Naive thymus-derived CD4-positive, alpha-beta T cell (primary cell): ENCODE measurements at regions not wholly inside any gene's neighbourhood (a gene's known extent, or its start where the extent isn't known, plus 50 kb on each side); places are given as distances from the start of the nearest gene placed in this dataset.

Experiments
- ATAC-seq: fragments of 150-1000 bp; cut with Tn5 transposase; 2 replicates; pipeline ENCODE4 v1.10.0; 2021; ENCODE audit warnings: mild to moderate bottlenecking, moderate library complexity
- CTCF ChIA-PET: fragments of 350-600 bp; sonication (Branson Sonifier 250); formaldehyde crosslinking; loops from one replicate; lab custom pipeline; 2021; ENCODE audit warnings: antibody characterized with exemption; lab: Charles Lee
- POLR2A ChIA-PET: fragments of 350-600 bp; sonication (Branson Sonifier 250); formaldehyde crosslinking; loops from one replicate; lab custom pipeline; 2021; ENCODE audit warnings: antibody characterized with exemption, inconsistent platforms; lab: Charles Lee
- DNase-seq, 9 donors: peaks; one replicate each; pipeline versions ENCODE4 v3.0.0 to v3.0.0-alpha.2; 2020 to 2022; ENCODE audit warnings: mixed read lengths in 1 of 9
- H3K27ac ChIP-seq: one replicate; pipeline ENCODE4 v1.7.0; 2013; ENCODE audit warnings: mild to moderate bottlenecking, low read depth, low read length, moderate library complexity
- H3K27me3 ChIP-seq, 2 donors: one replicate each; pipeline ENCODE4 v1.7.0; 2013; ENCODE audit warnings: low read length in 2 of 2, mild to moderate bottlenecking in 2 of 2, moderate library complexity in 2 of 2; ENCODE audit not compliant: control insufficient read depth in 2 of 2, insufficient read depth in 2 of 2
- H3K36me3 ChIP-seq, 3 experiments: 1 replicate in 2 of 3; 2 replicates in 1 of 3; pipeline ENCODE4 v1.7.0; 2013; ENCODE audit warnings: low read length in 3 of 3, mild to moderate bottlenecking in 3 of 3, moderate library complexity in 1 of 3; ENCODE audit not compliant: insufficient read depth in 3 of 3, control insufficient read depth in 2 of 3
- H3K4me1 ChIP-seq, 2 donors: one replicate each; pipeline ENCODE4 v1.7.0; 2013; ENCODE audit warnings: low read length in 2 of 2, mild to moderate bottlenecking in 2 of 2, moderate library complexity in 1 of 2; ENCODE audit not compliant: control insufficient read depth in 2 of 2, insufficient read depth in 2 of 2
- H3K4me3 ChIP-seq: 2 replicates; pipeline ENCODE4 v1.7.0; 2013; ENCODE audit warnings: mild to moderate bottlenecking, low read length
- H3K9me3 ChIP-seq, 3 experiments: 1 replicate in 2 of 3; 2 replicates in 1 of 3; pipeline ENCODE4 v1.7.0; 2013; ENCODE audit warnings: low read length in 3 of 3; ENCODE audit not compliant: control insufficient read depth in 2 of 3
- H3K27ac Mint-ChIP-seq, 9 donors: one replicate each; pipeline ENCODE4 v1.8.0; 2020 to 2022; ENCODE audit warnings: mixed read lengths in 9 of 9, mild to moderate bottlenecking in 8 of 9, moderate library complexity in 5 of 9, inconsistent platforms in 2 of 9
- H3K27me3 Mint-ChIP-seq, 5 donors: one replicate each; pipeline ENCODE4 v1.8.0; 2021 to 2022; ENCODE audit warnings: mixed read lengths in 5 of 5, mild to moderate bottlenecking in 1 of 5
- H3K36me3 Mint-ChIP-seq, 5 donors: one replicate each; pipeline ENCODE4 v1.8.0; 2020 to 2022; ENCODE audit warnings: mixed read lengths in 5 of 5, mild to moderate bottlenecking in 3 of 5, inconsistent platforms in 1 of 5
- H3K4me1 Mint-ChIP-seq, 7 donors: one replicate each; pipeline ENCODE4 v1.8.0; 2020 to 2022; ENCODE audit warnings: mixed read lengths in 7 of 7, mild to moderate bottlenecking in 3 of 7, inconsistent platforms in 1 of 7
- H3K4me3 Mint-ChIP-seq, 10 donors: one replicate each; pipeline ENCODE4 v1.8.0; 2020 to 2022; ENCODE audit warnings: mild to moderate bottlenecking in 10 of 10, mixed read lengths in 10 of 10, moderate library complexity in 6 of 10, inconsistent platforms in 2 of 10
- H3K9me3 Mint-ChIP-seq, 11 donors: one replicate each; pipeline ENCODE4 v1.8.0; 2020 to 2022; ENCODE audit warnings: mixed read lengths in 11 of 11, mild to moderate bottlenecking in 4 of 11, inconsistent platforms in 1 of 11, moderate library complexity in 1 of 11
- intact Hi-C, 2 donors: fragments of 100-400 bp; cut with micrococcal nuclease; formaldehyde crosslinking; loops; one replicate each; pipeline ENCODE4 v1.15.1; 2023

GRCh38 chr3:104810896-104811295 is 555.8 kb upstream of the ALCAM start:
- Mint-ChIP-seq H3K27me3 (no peaks in the 10 kb centered on the region), H3K9me3 (peaks cover 0 to 1% (median 0%) of the 10 kb centered on the region in 11 donors), H3K4me1 (no peaks in the 10 kb centered on the region), H3K36me3 (no peaks in the 10 kb centered on the region), H3K27ac (no peak overlapping the region), H3K4me3 (no peak overlapping the region)
- DNase-seq (no peak), ATAC-seq (no peak)
- H3K27ac ChIP-seq = no peak overlapping the region
- CTCF ChIA-PET = no interaction called here
- intact Hi-C loops = no loop called here
- no peaks in the 10 kb centered on the region for H3K36me3 ChIP-seq
- no peaks in the 10 kb centered on the region for H3K27me3 ChIP-seq
- no peaks in the 10 kb centered on the region for H3K4me1 ChIP-seq
- no peak overlapping the region for H3K4me3 ChIP-seq
- H3K9me3 ChIP-seq = no peaks in the 10 kb centered on the region
- POLR2A ChIA-PET = no interaction called here

GRCh38 chr3:104816008-104816407 is 550.7 kb upstream of the ALCAM start:
- DNase-seq (no peak), ATAC-seq (no peak)
- H3K4me3 ChIP-seq = no peak overlapping the region
- H3K4me1 ChIP-seq = no peaks in the 10 kb centered on the region
- H3K4me1 Mint-ChIP-seq = no peaks in the 10 kb centered on the region
- no peak overlapping the region for H3K27ac Mint-ChIP-seq
- H3K4me3 Mint-ChIP-seq = no peak overlapping the region
- no peaks in the 10 kb centered on the region for H3K27me3 Mint-ChIP-seq
- H3K36me3 ChIP-seq = no peaks in the 10 kb centered on the region
- peaks cover 1 to 12% (median 5%) of the 10 kb centered on the region in 11 donors for H3K9me3 Mint-ChIP-seq
- H3K27ac ChIP-seq = no peak overlapping the region
- peaks cover 0 to 2% (median 0%) of the 10 kb centered on the region in 3 experiments for H3K9me3 ChIP-seq
- POLR2A ChIA-PET = no interaction called here
- H3K27me3 ChIP-seq = no peaks in the 10 kb centered on the region
- peaks cover 0 to 5% (median 0%) of the 10 kb centered on the region in 5 donors for H3K36me3 Mint-ChIP-seq
- CTCF ChIA-PET = no interaction called here
- intact Hi-C loops = no loop called here

GRCh38 chr3:104816716-104817115 is 550.0 kb upstream of the ALCAM start:
- H3K4me3 ChIP-seq = no peak overlapping the region
- H3K27me3 ChIP-seq = no peaks in the 10 kb centered on the region
- Mint-ChIP-seq H3K4me1 (no peaks in the 10 kb centered on the region), H3K27me3 (no peaks in the 10 kb centered on the region), H3K27ac (no peak overlapping the region), H3K9me3 (peaks cover 4 to 16% (median 9%) of the 10 kb centered on the region in 11 donors), H3K4me3 (no peak overlapping the region), H3K36me3 (peaks cover 0 to 8% (median 0%) of the 10 kb centered on the region in 5 donors)
- H3K27ac ChIP-seq = no peak overlapping the region
- no peaks in the 10 kb centered on the region for H3K36me3 ChIP-seq
- no peaks in the 10 kb centered on the region for H3K4me1 ChIP-seq
- ChIA-PET POLR2A (no interaction called here), CTCF (no interaction called here)
- intact Hi-C loops = no loop called here
- ATAC-seq = no peak
- H3K9me3 ChIP-seq = peaks cover 0 to 9% (median 0%) of the 10 kb centered on the region in 3 experiments
- no peak for DNase-seq

- Histone ChIP-seq H3K27ac (no peak overlapping the region), H3K27me3 (no peaks in the 10 kb centered on the region), H3K4me3 (no peak overlapping the region), H3K4me1 (no peaks in the 10 kb centered on the region), H3K36me3 (no peaks in the 10 kb centered on the region), H3K9me3 (peaks cover 0 to 9% (median 0%) of the 10 kb centered on the region in 3 experiments)
- Mint-ChIP-seq H3K9me3 (peaks cover 6 to 25% (median 10%) of the 10 kb centered on the region in 11 donors), H3K27me3 (no peaks in the 10 kb centered on the region), H3K27ac (no peak overlapping the region), H3K4me1 (peaks cover 0 to 1% (median 0%) of the 10 kb centered on the region in 7 donors), H3K36me3 (peaks cover 0 to 8% (median 0%) of the 10 kb centered on the region in 5 donors), H3K4me3 (no peak overlapping the region)
- ChIA-PET CTCF (no interaction called here), POLR2A (no interaction called here)
- intact Hi-C loops = no loop called here
- DNase-seq (no peak), ATAC-seq (no peak)
Observed at GRCh38 chr3:104819333-104819732, 547.4 kb upstream of the ALCAM start.

- H3K4me3 Mint-ChIP-seq = no peak overlapping the region
- no peaks in the 10 kb centered on the region for H3K36me3 ChIP-seq
- H3K4me3 ChIP-seq = no peak overlapping the region
- H3K4me1 Mint-ChIP-seq = peaks cover 0 to 1% (median 0%) of the 10 kb centered on the region in 7 donors
- ChIA-PET CTCF (no interaction called here), POLR2A (no interaction called here)
- intact Hi-C loops = no loop called here
- H3K27me3 Mint-ChIP-seq = peaks cover 0 to 2% (median 0%) of the 10 kb centered on the region in 5 donors
- H3K9me3 Mint-ChIP-seq = peaks cover 6 to 25% (median 11%) of the 10 kb centered on the region in 11 donors
- H3K4me1 ChIP-seq = no peaks in the 10 kb centered on the region
- no peak overlapping the region for H3K27ac ChIP-seq
- peaks cover 0 to 9% (median 0%) of the 10 kb centered on the region in 3 experiments for H3K9me3 ChIP-seq
- DNase-seq = no peak
- H3K36me3 Mint-ChIP-seq = peaks cover 0 to 8% (median 0%) of the 10 kb centered on the region in 5 donors
- no peak for ATAC-seq
- H3K27me3 ChIP-seq = no peaks in the 10 kb centered on the region
- H3K27ac Mint-ChIP-seq = no peak overlapping the region
Observed at GRCh38 chr3:104820959-104821358, 545.8 kb upstream of the ALCAM start.

- ATAC-seq (no peak), DNase-seq (no peak)
- Histone ChIP-seq H3K9me3 (peaks cover 0 to 9% (median 0%) of the 10 kb centered on the region in 3 experiments), H3K27me3 (no peaks in the 10 kb centered on the region), H3K4me3 (no peak overlapping the region), H3K4me1 (no peaks in the 10 kb centered on the region), H3K27ac (no peak overlapping the region), H3K36me3 (no peaks in the 10 kb centered on the region)
- H3K4me1 Mint-ChIP-seq = peaks cover 0 to 1% (median 0%) of the 10 kb centered on the region in 7 donors
- ChIA-PET POLR2A (no interaction called here), CTCF (no interaction called here)
- H3K4me3 Mint-ChIP-seq = no peak overlapping the region
- H3K27ac Mint-ChIP-seq = no peak overlapping the region
- peaks cover 0 to 8% (median 0%) of the 10 kb centered on the region in 5 donors for H3K36me3 Mint-ChIP-seq
- intact Hi-C loops = no loop called here
- peaks cover 6 to 24% (median 11%) of the 10 kb centered on the region in 11 donors for H3K9me3 Mint-ChIP-seq
- peaks cover 0 to 2% (median 0%) of the 10 kb centered on the region in 5 donors for H3K27me3 Mint-ChIP-seq
Observed at GRCh38 chr3:104825116-104825515, 541.6 kb upstream of the ALCAM start.

GRCh38 chr3:104831071-104831470 is 535.6 kb upstream of the ALCAM start:
- Histone ChIP-seq H3K4me3 (no peak overlapping the region), H3K9me3 (no peaks in the 10 kb centered on the region), H3K27ac (no peak overlapping the region), H3K27me3 (no peaks in the 10 kb centered on the region), H3K4me1 (no peaks in the 10 kb centered on the region), H3K36me3 (no peaks in the 10 kb centered on the region)
- H3K36me3 Mint-ChIP-seq = no peaks in the 10 kb centered on the region
- no peak overlapping the region for H3K27ac Mint-ChIP-seq
- ChIA-PET POLR2A (no interaction called here), CTCF (no interaction called here)
- H3K27me3 Mint-ChIP-seq = no peaks in the 10 kb centered on the region
- intact Hi-C loops = no loop called here
- H3K9me3 Mint-ChIP-seq = peaks cover 0 to 3% (median 0%) of the 10 kb centered on the region in 11 donors
- H3K4me1 Mint-ChIP-seq = no peaks in the 10 kb centered on the region
- ATAC-seq = no peak
- no peak overlapping the region for H3K4me3 Mint-ChIP-seq
- no peak for DNase-seq
